Keratinocyte (primary cell): ENCODE measurements at regions not wholly inside any gene's neighbourhood (a gene's known extent, or its start where the extent isn't known, plus 50 kb on each side); places are given as distances from the start of the nearest gene placed in this dataset.

ENCODE experiments used
- DNase-seq: peaks from one replicate; pipeline ENCODE4 v3.0.0-alpha.2; 2011; ENCODE audit warnings: low read depth, missing footprints, low spot score
- FAIRE-seq: peaks from 2 replicates; lab custom pipeline; 2011; peaks lifted over from hg19 to GRCh38; lab: Jason Lieb, UNC
- H2AFZ ChIP-seq: 2 replicates; pipeline ENCODE4 v1.6.0; 2012; ENCODE audit warnings: low read length, control low read depth, inconsistent platforms; ENCODE audit not compliant: control insufficient read depth
- H3K27ac ChIP-seq: 2 replicates; pipeline ENCODE4 v1.5.1; 2011; ENCODE audit warnings: low read length; ENCODE audit not compliant: control insufficient read depth, insufficient read depth
- H3K27me3 ChIP-seq: 3 replicates; pipeline ENCODE4 v1.6.0; 2011; ENCODE audit warnings: low read length; ENCODE audit not compliant: control insufficient read depth, insufficient read depth; ENCODE audit errors: extremely low read depth
- H3K36me3 ChIP-seq, 2 experiments: 2 replicates in 1 of 2; 3 replicates in 1 of 2; pipeline ENCODE4 v1.5.1; 2011; ENCODE audit warnings: low read length in 2 of 2, mild to moderate bottlenecking in 1 of 2; ENCODE audit not compliant: control insufficient read depth in 2 of 2, insufficient read depth in 2 of 2; ENCODE audit errors: extremely low read depth in 1 of 2
- H3K4me1 ChIP-seq: 3 replicates; pipeline ENCODE4 v1.5.1; 2011; ENCODE audit warnings: low read length; ENCODE audit not compliant: control insufficient read depth, insufficient read depth; ENCODE audit errors: extremely low read depth
- H3K4me2 ChIP-seq: 3 replicates; pipeline ENCODE4 v1.6.0; 2011; ENCODE audit warnings: low read depth, low read length; ENCODE audit not compliant: control insufficient read depth, insufficient read depth; ENCODE audit errors: extremely low read depth
- H3K4me3 ChIP-seq, 3 experiments: fragments of 200-600 bp in 1 of 3; sonication (generic) in 1 of 3; 2 replicates in 2 of 3; 3 replicates in 1 of 3; pipeline ENCODE4 v1.5.1; 2011 to 2016; ENCODE audit warnings: low read length in 3 of 3, mild to moderate bottlenecking in 3 of 3, control low read depth in 2 of 3, inconsistent platforms in 1 of 3, low read depth in 1 of 3, mixed read lengths in 1 of 3, mixed run types in 1 of 3, moderate library complexity in 1 of 3; ENCODE audit not compliant: control insufficient read depth in 2 of 3, insufficient read depth in 2 of 3; ENCODE audit errors: extremely low read depth in 1 of 3
- H3K79me2 ChIP-seq: 2 replicates; pipeline ENCODE4 v1.6.0; 2012; ENCODE audit warnings: low read length; ENCODE audit not compliant: control insufficient read depth, insufficient read depth
- H3K9ac ChIP-seq: 3 replicates; pipeline ENCODE4 v1.6.0; 2011; ENCODE audit warnings: low read length; ENCODE audit not compliant: control insufficient read depth, insufficient read depth; ENCODE audit errors: extremely low read depth
- H3K9me1 ChIP-seq: 3 replicates; pipeline ENCODE4 v1.6.0; 2011; ENCODE audit warnings: low read length; ENCODE audit not compliant: control insufficient read depth, insufficient read depth; ENCODE audit errors: extremely low read depth
- H3K9me3 ChIP-seq: 2 replicates; pipeline ENCODE4 v1.5.1; 2012; ENCODE audit warnings: low read depth, low read length; ENCODE audit not compliant: control insufficient read depth
- H4K20me1 ChIP-seq: 3 replicates; pipeline ENCODE4 v1.6.0; 2011; ENCODE audit warnings: low read length; ENCODE audit not compliant: control insufficient read depth, insufficient read depth; ENCODE audit errors: extremely low read depth
- CTCF ChIP-seq, 3 experiments: IDR thresholded peaks in 1 of 3; conservative IDR thresholded peaks in 1 of 3; optimal IDR thresholded peaks in 1 of 3; 2 replicates in 2 of 3; 3 replicates in 1 of 3; pipeline versions ENCODE3 to v1.5.1; 2011; ENCODE audit warnings: low read length in 3 of 3, mild to moderate bottlenecking in 3 of 3, moderate library complexity in 2 of 3, control low read depth in 1 of 3, inconsistent platforms in 1 of 3; ENCODE audit not compliant: insufficient read depth in 2 of 3; ENCODE audit errors: extremely low read depth in 1 of 3
- EZH2 ChIP-seq: IDR thresholded peaks from one replicate; pipeline ENCODE4 v1.6.1; 2012; ENCODE audit warnings: inconsistent platforms, mild to moderate bottlenecking, low read length, moderate library complexity
- dilution Hi-C: fragments of 300-500 bp; cut with MboI; formaldehyde crosslinking; loops from one replicate; pipeline ENCODE4 v1.7.0; 2020; ENCODE audit warnings: low sequenced_read_pairs; ENCODE audit not compliant: extremely low pct_ligation_motif_present

- no peak overlapping the region for H3K4me3 ChIP-seq
- H3K79me2 ChIP-seq: no peaks in the 10 kb centered on the region
- H3K4me2 ChIP-seq: no peak overlapping the region
- no peaks in the 10 kb centered on the region for H3K36me3 ChIP-seq
- no peaks in the 10 kb centered on the region for H3K9me1 ChIP-seq
- H4K20me1 ChIP-seq: no peaks in the 10 kb centered on the region
- DNase-seq (no peak), FAIRE-seq (no peak)
- TF ChIP-seq CTCF (optimal IDR thresholded peaks at IDR 0.05 in 1 of 3, IDR thresholded peaks at IDR 0.05 in 1 of 3, conservative IDR thresholded peaks at IDR 0.05 in 1 of 3; ENCODE audit: extremely low read depth in 1 of 3, insufficient read depth in 2 of 3, low read length in 3 of 3) (no peak), EZH2 (no peak)
- dilution Hi-C loops: no loop called here
- no peak overlapping the region for H3K9ac ChIP-seq
- H2AFZ ChIP-seq: no peak overlapping the region
- no peak overlapping the region for H3K27ac ChIP-seq
- no peaks in the 10 kb centered on the region for H3K4me1 ChIP-seq
- H3K9me3 ChIP-seq: no peaks in the 10 kb centered on the region
- no peaks in the 10 kb centered on the region for H3K27me3 ChIP-seq
Observed at GRCh38 chr1:72670902-72671301, 388.6 kb upstream of the NEGR1 start.

- no peaks in the 10 kb centered on the region for H3K9me3 ChIP-seq
- H4K20me1 ChIP-seq: no peaks in the 10 kb centered on the region
- H3K27me3 ChIP-seq: no peaks in the 10 kb centered on the region
- no peak overlapping the region for H3K27ac ChIP-seq
- DNase-seq (no peak), FAIRE-seq (no peak)
- H3K9ac ChIP-seq: no peak overlapping the region
- no peak overlapping the region for H2AFZ ChIP-seq
- H3K9me1 ChIP-seq: no peaks in the 10 kb centered on the region
- no peak overlapping the region for H3K4me3 ChIP-seq
- no peaks in the 10 kb centered on the region for H3K79me2 ChIP-seq
- H3K36me3 ChIP-seq: no peaks in the 10 kb centered on the region
- no peak overlapping the region for H3K4me2 ChIP-seq
- no peaks in the 10 kb centered on the region for H3K4me1 ChIP-seq
- dilution Hi-C loops: no loop called here
- TF ChIP-seq CTCF (optimal IDR thresholded peaks at IDR 0.05 in 1 of 3, IDR thresholded peaks at IDR 0.05 in 1 of 3, conservative IDR thresholded peaks at IDR 0.05 in 1 of 3; ENCODE audit: extremely low read depth in 1 of 3, insufficient read depth in 2 of 3, low read length in 3 of 3) (no peak), EZH2 (no peak)
Observed at GRCh38 chr1:72662918-72663317, 380.6 kb upstream of the NEGR1 start.
